ENCODE measurements at regions not wholly inside any gene's neighbourhood (a gene's known extent, or its start where the extent isn't known, plus 50 kb on each side); places are given as distances from the start of the nearest gene placed in this dataset.

DNA sequence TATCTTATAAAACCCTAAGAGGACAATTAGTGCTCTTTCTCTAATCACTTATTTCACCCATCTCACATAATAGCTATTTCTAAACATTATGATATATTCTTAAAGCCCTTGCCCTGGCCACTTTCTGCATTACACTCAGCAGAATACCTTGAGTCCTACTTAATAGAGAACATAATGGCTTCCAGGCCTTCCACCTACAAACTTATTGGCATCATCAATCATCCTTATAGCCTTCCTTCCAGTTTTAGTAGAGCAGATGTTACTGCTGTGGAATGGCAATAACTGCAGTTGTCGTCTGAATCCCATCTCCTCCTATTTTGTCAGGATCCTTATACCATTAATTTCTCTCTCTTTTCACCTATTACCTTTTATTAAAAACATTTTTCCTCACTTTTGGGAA, 1127.4 kb downstream of the LRFN5 start:
- Histone ChIP-seq H3K4me1 (no peaks in the 10 kb centered on the region), H3K4me3 (no peak overlapping the region), H3K27ac (no peak overlapping the region), H3K36me3 (no peaks in the 10 kb centered on the region), H3K27me3 (no peaks in the 10 kb centered on the region), H3K9me3 (no peaks in the 10 kb centered on the region)
- DNase-seq (no peak), ATAC-seq (no peak)
- TF ChIP-seq, protein P1, sequence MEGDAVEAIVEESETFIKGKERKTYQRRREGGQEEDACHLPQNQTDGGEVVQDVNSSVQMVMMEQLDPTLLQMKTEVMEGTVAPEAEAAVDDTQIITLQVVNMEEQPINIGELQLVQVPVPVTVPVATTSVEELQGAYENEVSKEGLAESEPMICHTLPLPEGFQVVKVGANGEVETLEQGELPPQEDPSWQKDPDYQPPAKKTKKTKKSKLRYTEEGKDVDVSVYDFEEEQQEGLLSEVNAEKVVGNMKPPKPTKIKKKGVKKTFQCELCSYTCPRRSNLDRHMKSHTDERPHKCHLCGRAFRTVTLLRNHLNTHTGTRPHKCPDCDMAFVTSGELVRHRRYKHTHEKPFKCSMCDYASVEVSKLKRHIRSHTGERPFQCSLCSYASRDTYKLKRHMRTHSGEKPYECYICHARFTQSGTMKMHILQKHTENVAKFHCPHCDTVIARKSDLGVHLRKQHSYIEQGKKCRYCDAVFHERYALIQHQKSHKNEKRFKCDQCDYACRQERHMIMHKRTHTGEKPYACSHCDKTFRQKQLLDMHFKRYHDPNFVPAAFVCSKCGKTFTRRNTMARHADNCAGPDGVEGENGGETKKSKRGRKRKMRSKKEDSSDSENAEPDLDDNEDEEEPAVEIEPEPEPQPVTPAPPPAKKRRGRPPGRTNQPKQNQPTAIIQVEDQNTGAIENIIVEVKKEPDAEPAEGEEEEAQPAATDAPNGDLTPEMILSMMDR (IDR thresholded peaks at IDR 0.05): no peak
- intact Hi-C loops (cut with DNase I): no loop called here

DNA sequence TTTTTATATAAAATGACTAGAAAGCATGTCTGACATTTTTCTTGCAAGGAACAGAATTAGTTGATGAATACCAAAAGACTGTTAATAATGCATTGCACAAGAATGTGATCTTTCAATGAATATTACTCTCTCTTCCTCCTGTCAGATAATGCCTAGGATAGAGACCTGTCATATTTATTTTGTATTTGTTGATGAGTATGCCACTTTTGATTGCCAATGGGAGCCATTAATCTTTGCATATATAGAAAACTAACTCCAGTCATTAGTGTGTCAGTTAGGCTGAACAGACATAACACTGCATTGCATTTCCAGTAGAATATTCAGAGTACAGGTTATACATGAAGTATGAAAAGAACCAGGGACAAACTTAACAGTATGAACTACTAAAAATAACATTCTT, 1125.3 kb downstream of the LRFN5 start:
- ATAC-seq (no peak), DNase-seq (no peak)
- no peak overlapping the region for H3K27ac ChIP-seq
- peaks cover 0 to 4% of the 10 kb centered on the region in 2 donors for H3K9me3 ChIP-seq
- intact Hi-C loops (cut with DNase I): no loop called here
- TF ChIP-seq, protein P1 (IDR thresholded peaks at IDR 0.05): no peak
- no peaks in the 10 kb centered on the region for H3K4me1 ChIP-seq
- no peaks in the 10 kb centered on the region for H3K27me3 ChIP-seq
- H3K4me3 ChIP-seq: no peak overlapping the region
- no peaks in the 10 kb centered on the region for H3K36me3 ChIP-seq

DNA sequence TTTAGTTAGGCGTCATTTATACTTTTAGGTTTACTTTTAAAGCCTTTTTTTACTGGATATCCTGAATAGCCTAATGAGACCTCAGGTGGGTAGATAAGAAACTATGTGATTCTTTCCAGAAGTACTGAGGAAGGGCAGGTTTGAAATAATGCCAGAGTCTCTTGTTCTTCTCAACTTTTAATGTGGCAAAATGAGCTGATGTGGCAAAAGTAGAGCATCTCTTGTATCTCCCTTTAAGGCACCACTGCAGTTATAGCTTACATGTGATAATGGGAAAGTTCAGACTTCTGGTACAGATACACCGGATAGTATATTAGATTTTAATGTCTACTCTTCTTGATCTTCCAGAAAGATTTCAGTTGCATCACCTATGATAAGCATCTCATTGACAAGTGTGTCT, 1124.8 kb downstream of the LRFN5 start:
- Histone ChIP-seq H3K36me3 (no peaks in the 10 kb centered on the region), H3K27me3 (no peaks in the 10 kb centered on the region), H3K27ac (no peak overlapping the region), H3K4me3 (no peak overlapping the region), H3K9me3 (peaks cover 0 to 4% of the 10 kb centered on the region in 2 donors), H3K4me1 (no peaks in the 10 kb centered on the region)
- ATAC-seq (no peak), DNase-seq (no peak)
- TF ChIP-seq, protein P1 (IDR thresholded peaks at IDR 0.05): no peak
- intact Hi-C loops (cut with DNase I): no loop called here

DNA sequence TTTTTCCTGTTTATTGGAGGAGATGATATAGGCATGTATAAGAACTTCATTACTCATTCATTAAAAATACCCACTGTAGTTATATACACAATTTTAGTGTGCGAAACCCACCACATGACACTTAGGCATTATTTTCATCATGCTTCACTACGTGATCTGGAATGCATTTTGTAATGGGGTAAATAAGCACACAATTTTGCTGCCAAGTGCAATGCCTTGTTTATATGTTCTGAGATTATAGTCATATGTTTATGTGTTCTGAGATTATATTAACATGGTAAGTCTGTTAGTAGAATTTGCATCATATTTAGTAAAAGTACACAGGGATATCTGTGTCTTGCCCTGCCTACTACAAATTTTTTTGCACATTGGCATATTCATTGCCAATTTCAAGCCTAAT, 1123.0 kb downstream of the LRFN5 start:
- no peak overlapping the region for H3K27ac ChIP-seq
- no peak for ATAC-seq
- H3K9me3 ChIP-seq: peaks cover 0 to 4% of the 10 kb centered on the region in 2 donors
- H3K4me1 ChIP-seq: no peaks in the 10 kb centered on the region
- H3K4me3 ChIP-seq: no peak overlapping the region
- H3K27me3 ChIP-seq: no peaks in the 10 kb centered on the region
- TF ChIP-seq, protein P1 (IDR thresholded peaks at IDR 0.05): no peak
- intact Hi-C loops (cut with DNase I): no loop called here
- peak in 1 of 4 donors; percentile 2 for DNase-seq
- no peaks in the 10 kb centered on the region for H3K36me3 ChIP-seq

DNA sequence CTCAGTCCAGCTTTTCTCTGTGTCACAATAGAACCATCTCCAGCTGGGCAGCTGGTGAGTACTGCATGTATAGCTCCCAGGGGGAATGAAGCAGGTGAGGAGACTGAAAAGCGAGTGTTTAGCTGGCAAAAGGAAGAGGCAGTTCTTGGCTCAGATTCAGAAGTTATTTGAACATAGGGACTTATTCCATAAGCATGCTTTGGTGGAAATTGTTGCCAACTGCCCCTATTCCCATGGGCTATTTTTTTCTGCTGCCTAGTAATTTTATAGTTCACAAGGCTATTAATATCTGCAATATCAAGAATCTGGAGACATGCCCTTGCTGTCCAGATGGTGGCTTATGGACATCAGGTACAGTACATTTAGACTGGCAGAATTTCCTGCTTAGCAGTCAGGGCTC, 1112.7 kb downstream of the LRFN5 start:
- TF ChIP-seq, protein P1 (IDR thresholded peaks at IDR 0.05): no peak
- H3K27me3 ChIP-seq: no peaks in the 10 kb centered on the region
- no peak for ATAC-seq
- DNase-seq: no peak
- H3K9me3 ChIP-seq: no peaks in the 10 kb centered on the region
- intact Hi-C loops (cut with DNase I): no loop called here
- H3K4me3 ChIP-seq: no peak overlapping the region
- H3K36me3 ChIP-seq: no peaks in the 10 kb centered on the region
- no peak overlapping the region for H3K27ac ChIP-seq
- H3K4me1 ChIP-seq: no peaks in the 10 kb centered on the region
